Cardiac septum (tissue), 1 donor: ENCODE measurements at regions not wholly inside any gene's neighbourhood (a gene's known extent, or its start where the extent isn't known, plus 50 kb on each side); places are given as distances from the start of the nearest gene placed in this dataset.

Source experiments
- DNase-seq: peaks from one replicate; pipeline ENCODE4 v3.0.0-alpha.2; 2020; ENCODE audit warnings: low spot score
- intact Hi-C: fragments of 100-400 bp; cut with DNase I; formaldehyde crosslinking; loops from one replicate; pipeline ENCODE4 v1.14.0; 2022
- donor health status: DM: no; HTN: no; CAD: no.

DNA sequence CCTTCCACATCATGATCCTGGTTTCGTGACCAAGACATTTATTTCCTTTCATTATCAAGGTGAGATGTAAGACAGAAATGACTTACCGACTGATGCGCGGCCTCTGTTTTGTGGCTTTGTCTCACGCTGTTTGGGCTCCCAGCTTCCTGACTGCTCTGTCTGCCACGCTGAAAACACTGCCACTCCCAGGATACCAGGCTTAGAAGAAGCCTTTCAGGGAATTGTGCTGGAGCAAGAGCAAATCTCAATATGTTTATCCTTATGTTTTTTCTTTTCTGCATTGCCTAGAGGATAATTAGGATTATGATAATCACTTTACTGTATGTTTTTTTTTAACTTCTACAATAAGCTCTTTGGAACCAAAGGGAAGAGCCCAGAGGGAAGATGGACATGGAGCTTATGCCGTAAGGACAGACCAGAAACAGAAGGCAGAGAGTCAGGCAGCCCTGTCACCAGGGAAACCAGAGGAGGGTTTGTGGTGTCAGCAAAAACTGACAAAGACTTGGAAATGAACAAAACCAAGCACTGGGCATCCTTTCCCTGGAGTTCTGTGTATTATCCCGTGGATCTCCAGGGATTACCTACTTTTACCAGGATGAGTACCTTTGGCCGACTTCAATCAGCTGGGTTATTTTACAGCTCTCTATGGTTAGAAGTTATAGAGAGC is 68.2 kb upstream of the ISX start:
- intact Hi-C loops: no loop called here
- no peak for DNase-seq

DNA sequence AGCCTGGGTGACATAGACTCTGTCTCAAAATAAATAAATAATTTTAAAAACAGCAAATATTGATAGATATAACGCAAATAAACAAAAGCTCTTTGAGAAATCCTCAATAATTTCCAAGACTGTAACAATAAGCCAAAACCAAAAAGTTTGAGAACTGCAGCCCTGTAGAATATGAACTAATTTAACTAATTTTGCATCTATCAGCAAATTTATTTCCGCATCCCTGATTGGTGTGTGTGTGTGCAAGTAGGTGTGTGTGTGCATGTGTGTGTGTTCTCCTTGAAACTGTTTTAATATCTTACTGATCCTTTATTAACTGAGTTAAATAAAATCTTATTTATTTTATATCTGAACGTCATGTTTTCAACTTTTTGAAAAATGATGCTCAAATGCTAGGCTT is 67.0 kb upstream of the ISX start:
- intact Hi-C loops: no loop called here

DNA sequence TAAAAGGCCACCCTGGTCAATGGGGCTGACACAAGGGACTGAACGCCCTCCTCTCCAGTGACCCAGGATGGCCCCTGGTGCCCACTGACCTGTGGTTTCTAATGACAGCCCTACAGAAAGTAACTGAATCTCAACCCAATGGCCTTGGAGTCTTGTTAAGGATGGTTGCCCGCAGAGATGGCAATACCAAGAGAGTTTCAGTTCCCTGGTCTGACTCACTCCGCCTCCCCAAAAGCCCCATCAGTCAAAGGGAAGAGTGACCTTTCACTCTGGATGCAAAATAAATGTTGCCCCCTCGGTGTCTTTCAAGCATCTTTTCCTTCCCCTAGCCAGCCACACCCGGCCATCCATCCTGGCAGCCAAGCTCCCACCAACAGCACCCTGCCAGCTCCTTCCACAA is 57.7 kb upstream of the ISX start:
- intact Hi-C loops: no loop called here
- no peak for DNase-seq

More for the DNA sequence above, 67.0 kb upstream of the ISX start:
- DNase-seq: no peak

DNA sequence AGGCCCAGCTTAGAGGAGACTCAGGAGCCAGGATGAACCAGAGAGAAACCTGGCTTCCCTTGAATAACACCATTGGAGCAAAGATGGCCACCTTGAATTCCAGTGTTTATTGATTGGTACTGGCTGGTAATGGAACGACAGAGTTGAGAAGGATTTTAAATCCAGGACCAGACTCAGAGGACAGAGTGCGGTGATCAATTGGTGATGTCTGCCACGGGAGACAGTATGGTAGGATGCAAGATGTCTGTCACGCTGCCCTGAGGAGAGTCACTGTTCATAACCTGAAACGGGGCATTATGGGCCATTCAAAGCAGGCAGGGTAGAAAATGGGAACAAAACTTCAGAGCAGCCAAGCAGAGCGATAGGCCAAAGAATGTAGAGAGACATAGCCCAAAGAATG is 55.4 kb upstream of the ISX start:
- intact Hi-C loops: no loop called here
- DNase-seq: no peak

DNA sequence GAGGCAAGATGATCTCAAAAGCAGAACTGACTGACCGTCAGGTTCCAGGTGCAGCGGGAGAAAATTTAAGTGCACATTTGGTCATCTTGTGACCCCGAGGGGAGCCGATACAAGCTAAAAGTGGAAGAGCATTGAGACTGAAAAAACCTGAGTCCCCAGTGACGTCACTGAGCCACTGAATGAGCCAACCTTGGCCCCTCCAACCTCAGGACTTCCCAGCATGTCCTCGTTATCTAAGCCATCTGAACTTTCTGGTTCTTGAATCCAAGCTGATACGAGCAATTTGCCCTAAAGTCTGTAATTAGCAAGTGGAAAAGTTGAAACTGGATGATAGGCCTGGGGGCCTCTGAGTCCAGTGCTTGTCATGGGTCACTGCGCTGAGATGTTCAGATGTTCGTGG is 51.1 kb upstream of the ISX start:
- intact Hi-C loops: no loop called here
- DNase-seq: no peak
